ENCODE measurements at regions not wholly inside any gene's neighbourhood (a gene's known extent, or its start where the extent isn't known, plus 50 kb on each side); places are given as distances from the start of the nearest gene placed in this dataset.

DNA sequence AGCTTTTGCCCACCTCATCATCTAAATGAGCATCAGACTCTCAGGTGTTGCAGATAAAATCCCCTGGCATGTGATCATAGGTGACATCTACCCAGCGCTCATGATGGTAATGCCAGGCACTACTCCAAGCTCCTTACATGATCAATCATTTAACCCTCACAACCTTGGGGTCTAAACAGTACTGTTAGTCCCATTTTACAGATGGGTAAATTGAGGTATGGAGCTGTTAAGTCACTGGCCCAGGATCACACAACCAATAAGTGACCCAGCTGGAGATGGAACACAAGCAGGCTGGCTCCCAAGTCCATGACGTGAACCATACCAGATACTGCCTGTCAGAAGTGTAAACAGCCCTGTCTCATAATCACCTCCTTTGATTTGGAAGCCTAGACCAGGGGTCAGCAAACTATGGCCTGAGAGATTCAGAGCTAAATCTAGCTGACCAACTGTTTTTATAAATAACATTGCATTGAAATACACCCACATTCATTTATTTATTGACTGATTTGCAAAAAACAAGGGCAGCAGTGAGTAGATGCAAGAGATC, 79.2 kb downstream of the UNC5CL start:
- TF ChIP-seq POLR2A (IDR thresholded peaks at IDR 0.05): no peak
- TF ChIP-seq, protein P1, sequence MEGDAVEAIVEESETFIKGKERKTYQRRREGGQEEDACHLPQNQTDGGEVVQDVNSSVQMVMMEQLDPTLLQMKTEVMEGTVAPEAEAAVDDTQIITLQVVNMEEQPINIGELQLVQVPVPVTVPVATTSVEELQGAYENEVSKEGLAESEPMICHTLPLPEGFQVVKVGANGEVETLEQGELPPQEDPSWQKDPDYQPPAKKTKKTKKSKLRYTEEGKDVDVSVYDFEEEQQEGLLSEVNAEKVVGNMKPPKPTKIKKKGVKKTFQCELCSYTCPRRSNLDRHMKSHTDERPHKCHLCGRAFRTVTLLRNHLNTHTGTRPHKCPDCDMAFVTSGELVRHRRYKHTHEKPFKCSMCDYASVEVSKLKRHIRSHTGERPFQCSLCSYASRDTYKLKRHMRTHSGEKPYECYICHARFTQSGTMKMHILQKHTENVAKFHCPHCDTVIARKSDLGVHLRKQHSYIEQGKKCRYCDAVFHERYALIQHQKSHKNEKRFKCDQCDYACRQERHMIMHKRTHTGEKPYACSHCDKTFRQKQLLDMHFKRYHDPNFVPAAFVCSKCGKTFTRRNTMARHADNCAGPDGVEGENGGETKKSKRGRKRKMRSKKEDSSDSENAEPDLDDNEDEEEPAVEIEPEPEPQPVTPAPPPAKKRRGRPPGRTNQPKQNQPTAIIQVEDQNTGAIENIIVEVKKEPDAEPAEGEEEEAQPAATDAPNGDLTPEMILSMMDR (IDR thresholded peaks at IDR 0.05): no peak
- no peak for TF ChIP-seq EP300 (IDR thresholded peaks at IDR 0.05)
